DMS 273 (cell line): ENCODE measurements at regions not wholly inside any gene's neighbourhood (a gene's known extent, or its start where the extent isn't known, plus 50 kb on each side); places are given as distances from the start of the nearest gene placed in this dataset.

Experiments
- DNase-seq: peaks from one replicate; lab custom pipeline; 2025; ENCODE audit not compliant: unreplicated experiment; lab: John Stamatoyannopoulos, UW

- no peak for DNase-seq
These were observed 136.8 kb downstream of the OLIG3 start for GRCh38 chr6:137357263-137357947.

- DNase-seq = no peak
These were observed 134.7 kb upstream of the IFNGR1 start for GRCh38 chr6:137353842-137354397.

GRCh38 chr6:137353346-137353745, 134.2 kb upstream of the IFNGR1 start:
- DNase-seq = no peak

- DNase-seq = peak; percentile 23
These were observed 133.7 kb upstream of the IFNGR1 start for GRCh38 chr6:137352859-137353258.

- DNase-seq = no peak
These were observed 132.7 kb upstream of the IFNGR1 start for GRCh38 chr6:137351890-137352289.

GRCh38 chr6:137350857-137351256, 131.7 kb upstream of the IFNGR1 start:
- DNase-seq = no peak

- peak; percentile 13 for DNase-seq
These were observed 131.0 kb upstream of the IFNGR1 start for GRCh38 chr6:137349856-137350830.

GRCh38 chr6:137348777-137349176, 129.6 kb upstream of the IFNGR1 start:
- DNase-seq = no peak

- no peak for DNase-seq
These were observed 124.1 kb upstream of the IFNGR1 start for GRCh38 chr6:137343241-137343640.

- peak; percentile 37 for DNase-seq
These were observed 123.5 kb upstream of the IFNGR1 start for GRCh38 chr6:137342607-137343190.

- DNase-seq = peak; percentile 98
These were observed 122.6 kb upstream of the IFNGR1 start for GRCh38 chr6:137341681-137342195.

- no peak for DNase-seq
These were observed 120.9 kb upstream of the IFNGR1 start for GRCh38 chr6:137339929-137340559.

- DNase-seq = no peak
These were observed 115.7 kb upstream of the IFNGR1 start for GRCh38 chr6:137334884-137335283.

GRCh38 chr6:137334094-137334493, 114.9 kb upstream of the IFNGR1 start:
- DNase-seq = no peak

GRCh38 chr6:137332637-137333280, 113.6 kb upstream of the IFNGR1 start:
- DNase-seq = peak; percentile 95

- DNase-seq = peak; percentile 40
These were observed 104.7 kb upstream of the IFNGR1 start for GRCh38 chr6:137323860-137324259.

- no peak for DNase-seq
These were observed 101.1 kb upstream of the IFNGR1 start for GRCh38 chr6:137320271-137320670.

GRCh38 chr6:137316626-137317025, 97.4 kb upstream of the IFNGR1 start:
- DNase-seq = no peak

- no peak for DNase-seq
These were observed 95.9 kb upstream of the IFNGR1 start for GRCh38 chr6:137315081-137315480.
